ENCODE measurements at regions not wholly inside any gene's neighbourhood (a gene's known extent, or its start where the extent isn't known, plus 50 kb on each side); places are given as distances from the start of the nearest gene placed in this dataset.

GRCh38 chr3:124298301-124298700 lies 306.4 kb upstream of the ROPN1 start:
- no peak overlapping the region for H3K4me3 Mint-ChIP-seq
- no peak for ATAC-seq
- H3K36me3 Mint-ChIP-seq = no peaks in the 10 kb centered on the region
- peaks cover 1% of the 10 kb centered on the region for H3K9me3 Mint-ChIP-seq
- H3K4me1 Mint-ChIP-seq = no peaks in the 10 kb centered on the region
- no peak for DNase-seq (ENCODE audit: low spot score in 2 of 2)
- no peak overlapping the region for H3K27ac Mint-ChIP-seq

DNA sequence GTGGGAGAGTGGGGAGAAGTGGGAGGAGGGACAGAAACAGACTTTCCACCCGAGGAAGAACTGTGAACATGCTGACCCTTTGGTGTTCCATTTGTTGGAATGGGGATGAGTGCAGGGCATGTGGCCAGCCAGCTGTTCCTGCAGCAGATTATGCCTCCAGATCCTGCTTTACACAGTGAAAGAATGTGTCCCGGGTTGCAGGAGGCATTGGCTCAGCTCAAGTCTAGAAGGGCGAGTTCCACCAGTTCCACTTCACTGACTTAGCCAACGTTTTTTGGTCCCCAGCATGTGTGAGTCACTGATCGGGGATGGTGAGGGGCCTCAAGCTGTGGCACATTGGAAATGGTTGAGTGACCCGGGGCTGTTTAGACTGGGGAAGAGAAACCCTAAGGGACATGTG lies 307.0 kb upstream of the ROPN1 start:
- no peak for DNase-seq (ENCODE audit: low spot score in 2 of 2)
- no peak overlapping the region for H3K4me3 Mint-ChIP-seq
- no peak for ATAC-seq
- peaks cover 4% of the 10 kb centered on the region for H3K9me3 Mint-ChIP-seq
- H3K36me3 Mint-ChIP-seq = no peaks in the 10 kb centered on the region
- no peak overlapping the region for H3K27ac Mint-ChIP-seq
- no peaks in the 10 kb centered on the region for H3K4me1 Mint-ChIP-seq

- H3K4me1 Mint-ChIP-seq = no peaks in the 10 kb centered on the region
- H3K4me3 Mint-ChIP-seq = no peak overlapping the region
- no peaks in the 10 kb centered on the region for H3K36me3 Mint-ChIP-seq
- no peak overlapping the region for H3K27ac Mint-ChIP-seq
- ATAC-seq (no peak), DNase-seq (ENCODE audit: low spot score in 2 of 2) (no peak)
- H3K9me3 Mint-ChIP-seq = peaks cover 4% of the 10 kb centered on the region
Observed at GRCh38 chr3:124299831-124300230, 307.9 kb upstream of the ROPN1 start.

DNA sequence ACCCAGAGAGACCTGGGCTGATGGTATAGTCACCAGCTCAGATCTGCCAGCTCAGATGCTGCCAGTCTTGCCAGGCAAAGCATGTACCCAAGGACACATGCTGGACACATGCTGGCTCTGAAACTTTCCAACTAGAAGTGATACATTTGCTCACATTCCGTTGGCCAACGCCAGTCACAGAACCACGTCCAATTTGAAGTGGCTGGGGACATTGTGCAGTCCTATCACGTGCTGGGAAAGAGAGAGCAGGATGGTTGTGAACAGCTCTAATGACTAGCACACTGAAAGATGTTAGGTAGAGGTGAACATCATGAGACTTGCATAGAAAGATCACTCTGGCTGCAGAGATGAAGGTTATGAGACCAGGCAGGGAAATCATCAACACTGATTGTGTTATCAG lies 308.5 kb upstream of the ROPN1 start:
- Mint-ChIP-seq H3K36me3 (no peaks in the 10 kb centered on the region), H3K9me3 (peaks cover 4% of the 10 kb centered on the region), H3K27ac (no peak overlapping the region), H3K4me1 (no peaks in the 10 kb centered on the region), H3K4me3 (no peak overlapping the region)
- DNase-seq (ENCODE audit: low spot score in 2 of 2) = no peak
- peak; percentile 32 for ATAC-seq

DNA sequence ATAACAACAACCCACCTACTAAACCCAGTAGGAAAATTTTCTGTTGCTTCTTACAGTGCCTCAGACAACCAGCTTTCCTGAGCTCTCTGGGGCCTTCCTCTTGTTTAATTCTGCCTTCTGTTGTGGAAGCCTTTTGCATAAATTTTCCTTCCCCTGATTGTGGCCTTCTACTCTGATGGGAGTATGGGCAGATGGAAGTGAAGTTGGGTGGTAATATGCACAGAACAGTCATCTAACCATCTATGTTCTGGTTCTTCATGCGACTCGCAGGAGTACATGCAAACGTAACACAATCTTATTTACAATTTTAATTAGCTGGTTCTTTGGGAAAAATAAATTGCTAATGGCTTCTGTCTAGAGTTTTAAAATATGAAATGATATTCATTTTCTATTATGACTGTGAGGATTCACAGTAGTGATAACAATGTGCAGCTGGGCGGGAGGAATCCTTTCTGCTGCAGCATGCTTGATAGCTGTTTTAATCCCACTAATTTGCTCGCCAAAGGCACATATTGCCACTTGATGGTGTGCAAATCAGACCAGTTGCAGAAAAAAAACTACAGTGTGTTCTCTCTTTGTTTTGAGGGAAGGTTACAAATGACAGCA lies 311.5 kb upstream of the ROPN1 start:
- no peak for ATAC-seq

GRCh38 chr3:124306665-124307064 lies 314.7 kb upstream of the ROPN1 start:
- H3K9me3 Mint-ChIP-seq = peaks cover 19% of the 10 kb centered on the region
- ATAC-seq = no peak
- no peaks in the 10 kb centered on the region for H3K36me3 Mint-ChIP-seq
- H3K4me1 Mint-ChIP-seq = no peaks in the 10 kb centered on the region
- no peak for DNase-seq (ENCODE audit: low spot score in 2 of 2)
- no peak overlapping the region for H3K27ac Mint-ChIP-seq
- no peak overlapping the region for H3K4me3 Mint-ChIP-seq

More for the DNA sequence above, 311.5 kb upstream of the ROPN1 start:
- Mint-ChIP-seq H3K9me3 (peaks cover 16% of the 10 kb centered on the region), H3K4me3 (no peak overlapping the region), H3K27ac (no peak overlapping the region), H3K4me1 (no peaks in the 10 kb centered on the region), H3K36me3 (no peaks in the 10 kb centered on the region)
- no peak for DNase-seq (ENCODE audit: low spot score in 2 of 2)

GRCh38 chr3:124313621-124314020 lies 321.7 kb upstream of the ROPN1 start:
- Mint-ChIP-seq H3K36me3 (no peaks in the 10 kb centered on the region), H3K4me3 (no peak overlapping the region), H3K9me3 (peaks cover under 1% of the 10 kb centered on the region), H3K27ac (no peak overlapping the region), H3K4me1 (no peaks in the 10 kb centered on the region)
- ATAC-seq = no peak
- DNase-seq (ENCODE audit: low spot score in 2 of 2) = no peak

DNA sequence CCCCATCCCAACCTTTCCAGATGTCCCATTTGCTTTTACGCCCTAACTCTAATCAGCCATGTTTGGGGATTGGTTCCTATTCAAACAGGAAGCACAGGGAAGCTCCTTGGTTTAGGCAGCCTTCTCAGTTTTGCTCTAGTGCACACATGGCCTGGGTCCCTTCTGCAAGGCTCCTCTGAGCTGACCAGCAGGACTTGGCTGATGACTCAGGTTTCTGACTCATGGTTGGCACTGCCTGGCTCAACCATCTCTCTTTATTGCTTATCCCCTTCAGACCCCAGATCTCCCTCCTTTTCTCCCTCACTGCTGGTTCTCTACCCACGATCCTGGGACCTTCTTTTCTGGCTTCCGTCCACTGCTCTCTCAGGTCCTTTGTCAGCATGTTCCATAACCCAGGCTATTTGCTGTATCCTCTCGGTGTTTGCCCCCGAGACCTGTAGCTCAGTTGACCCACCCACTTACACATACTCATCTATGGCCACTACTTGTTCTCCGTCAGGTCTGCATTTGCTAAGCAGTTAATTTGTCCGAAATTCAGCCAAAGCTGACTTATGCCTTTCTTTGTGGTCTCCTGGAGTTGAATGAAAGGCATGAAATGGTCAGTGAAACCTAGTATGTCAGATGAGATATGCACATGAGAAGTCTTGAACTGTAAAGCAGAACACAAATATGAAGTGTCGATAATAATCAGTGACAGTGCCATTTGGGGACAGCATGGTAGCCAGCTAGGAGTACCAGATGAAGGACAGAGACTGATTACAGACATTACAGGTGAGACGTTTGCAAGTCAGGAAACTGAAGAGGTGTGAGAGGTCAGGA lies 323.5 kb upstream of the ROPN1 start:
- Mint-ChIP-seq H3K9me3 (no peaks in the 10 kb centered on the region), H3K4me3 (no peak overlapping the region), H3K4me1 (no peaks in the 10 kb centered on the region), H3K27ac (no peak overlapping the region), H3K36me3 (no peaks in the 10 kb centered on the region)
- ATAC-seq = no peak
- no peak for DNase-seq (ENCODE audit: low spot score in 2 of 2)

GRCh38 chr3:124316034-124316287 lies 324.0 kb upstream of the ROPN1 start:
- ATAC-seq = no peak
- DNase-seq (ENCODE audit: low spot score in 2 of 2) = no peak
- H3K4me1 Mint-ChIP-seq = no peaks in the 10 kb centered on the region
- no peak overlapping the region for H3K27ac Mint-ChIP-seq
- no peaks in the 10 kb centered on the region for H3K9me3 Mint-ChIP-seq
- no peaks in the 10 kb centered on the region for H3K36me3 Mint-ChIP-seq
- H3K4me3 Mint-ChIP-seq = no peak overlapping the region

DNA sequence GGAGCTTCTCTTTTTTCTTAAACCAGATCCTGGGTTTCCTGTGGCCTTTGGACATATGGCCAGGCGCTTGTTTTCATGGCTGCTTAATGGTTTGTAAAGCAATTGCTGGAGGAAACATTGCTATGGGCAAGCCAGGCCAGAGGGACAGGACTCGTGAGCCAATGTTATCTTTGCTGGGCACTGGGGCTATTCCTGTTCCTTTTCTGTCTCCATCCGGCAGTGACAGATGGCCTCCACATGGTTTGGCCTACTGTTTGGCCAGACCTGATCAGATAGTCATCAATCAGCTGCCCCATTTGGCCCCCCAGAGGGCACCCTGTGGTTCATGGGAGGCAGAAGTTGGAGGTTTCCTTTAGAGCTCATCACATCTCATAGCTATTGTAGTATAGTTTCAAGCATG lies 326.1 kb upstream of the ROPN1 start:
- DNase-seq (ENCODE audit: low spot score in 2 of 2) = no peak
- H3K4me1 Mint-ChIP-seq = no peaks in the 10 kb centered on the region
- H3K36me3 Mint-ChIP-seq = no peaks in the 10 kb centered on the region
- no peak for ATAC-seq
- no peak overlapping the region for H3K4me3 Mint-ChIP-seq
- no peak overlapping the region for H3K27ac Mint-ChIP-seq
- H3K9me3 Mint-ChIP-seq = no peaks in the 10 kb centered on the region

DNA sequence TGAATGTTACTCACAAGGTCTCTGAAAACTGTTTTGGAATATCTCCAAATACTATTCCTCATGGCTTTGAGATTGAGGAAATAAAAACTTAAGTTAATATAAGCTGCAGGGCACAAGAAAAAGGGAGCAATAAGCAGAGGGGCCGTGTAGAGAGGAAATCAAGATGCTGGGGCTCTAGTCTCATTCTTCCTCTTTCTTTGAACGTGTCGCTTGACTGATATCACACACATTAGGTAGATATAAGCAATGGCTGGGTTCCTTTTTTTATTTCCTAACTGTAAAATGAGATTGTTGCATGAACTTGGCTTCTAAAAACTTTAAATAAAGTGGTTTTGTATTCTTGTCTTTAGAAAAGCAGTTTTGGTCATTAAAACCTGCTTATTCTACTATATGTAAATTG lies 326.7 kb upstream of the ROPN1 start:
- no peak overlapping the region for H3K4me3 Mint-ChIP-seq
- DNase-seq (ENCODE audit: low spot score in 2 of 2) (no peak), ATAC-seq (no peak)
- no peaks in the 10 kb centered on the region for H3K4me1 Mint-ChIP-seq
- H3K9me3 Mint-ChIP-seq = no peaks in the 10 kb centered on the region
- H3K36me3 Mint-ChIP-seq = no peaks in the 10 kb centered on the region
- no peak overlapping the region for H3K27ac Mint-ChIP-seq

GRCh38 chr3:124320976-124321375 lies 329.1 kb upstream of the ROPN1 start:
- no peaks in the 10 kb centered on the region for H3K4me1 Mint-ChIP-seq
- H3K4me3 Mint-ChIP-seq = no peak overlapping the region
- DNase-seq (ENCODE audit: low spot score in 2 of 2) = no peak
- H3K27ac Mint-ChIP-seq = no peak overlapping the region
- H3K36me3 Mint-ChIP-seq = no peaks in the 10 kb centered on the region
- no peak for ATAC-seq
- H3K9me3 Mint-ChIP-seq = no peaks in the 10 kb centered on the region

GRCh38 chr3:124322309-124322880 lies 330.5 kb upstream of the ROPN1 start:
- Mint-ChIP-seq H3K9me3 (no peaks in the 10 kb centered on the region), H3K27ac (no peak overlapping the region), H3K4me1 (no peaks in the 10 kb centered on the region), H3K4me3 (no peak overlapping the region), H3K36me3 (no peaks in the 10 kb centered on the region)
- no peak for DNase-seq (ENCODE audit: low spot score in 2 of 2)
- ATAC-seq = no peak

DNA sequence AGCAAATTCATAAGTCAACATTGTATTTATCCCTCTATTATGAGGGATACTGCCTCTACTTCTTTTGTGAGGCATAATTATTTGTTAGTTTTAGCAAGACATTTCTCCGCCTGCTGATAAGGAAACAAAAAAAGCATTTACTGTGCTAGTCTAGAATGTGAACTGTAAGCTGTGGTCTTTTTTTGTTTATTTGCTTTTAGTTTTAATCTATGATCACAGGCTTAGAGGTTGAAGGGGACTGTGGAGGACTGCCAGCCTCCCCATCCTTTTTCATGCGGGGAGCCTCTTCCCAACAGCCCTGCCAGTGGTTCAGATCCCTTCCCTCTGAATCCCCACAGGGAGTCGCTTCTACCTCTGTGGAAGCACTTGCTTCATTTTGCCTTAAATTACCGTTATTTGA lies 331.0 kb upstream of the ROPN1 start:
- Mint-ChIP-seq H3K4me1 (no peaks in the 10 kb centered on the region), H3K27ac (no peak overlapping the region), H3K9me3 (no peaks in the 10 kb centered on the region), H3K36me3 (no peaks in the 10 kb centered on the region), H3K4me3 (no peak overlapping the region)
- no peak for ATAC-seq
- no peak for DNase-seq (ENCODE audit: low spot score in 2 of 2)

DNA sequence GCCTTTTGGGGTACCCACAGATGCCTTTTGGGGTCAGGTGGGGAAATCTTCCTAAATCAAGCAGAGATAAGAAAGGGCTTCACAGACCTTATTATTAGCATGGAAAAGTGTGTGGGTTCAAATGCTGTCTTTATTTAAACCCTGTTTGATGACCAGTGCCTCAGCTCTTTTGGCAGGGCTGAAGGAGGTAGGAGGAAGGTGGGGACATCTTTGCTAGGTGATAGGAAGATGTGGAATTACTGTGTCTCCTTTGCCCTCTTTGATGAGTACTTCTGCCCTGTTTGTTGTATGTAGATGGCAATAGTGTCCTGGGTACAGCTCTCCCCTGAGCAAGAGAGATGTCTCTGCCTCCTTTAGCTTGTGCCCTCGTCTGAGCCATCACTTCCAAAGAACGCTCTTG lies 333.3 kb upstream of the ROPN1 start:
- Mint-ChIP-seq H3K4me3 (no peak overlapping the region), H3K36me3 (no peaks in the 10 kb centered on the region), H3K9me3 (no peaks in the 10 kb centered on the region), H3K4me1 (no peaks in the 10 kb centered on the region), H3K27ac (no peak overlapping the region)
- DNase-seq (ENCODE audit: low spot score in 2 of 2) (no peak), ATAC-seq (no peak)

- no peaks in the 10 kb centered on the region for H3K4me1 Mint-ChIP-seq
- DNase-seq (ENCODE audit: low spot score in 2 of 2) (no peak), ATAC-seq (no peak)
- no peak overlapping the region for H3K27ac Mint-ChIP-seq
- no peak overlapping the region for H3K4me3 Mint-ChIP-seq
- no peaks in the 10 kb centered on the region for H3K36me3 Mint-ChIP-seq
- H3K9me3 Mint-ChIP-seq = no peaks in the 10 kb centered on the region
Observed at GRCh38 chr3:124329723-124330122, 337.8 kb upstream of the ROPN1 start.

Measured in stimulated activated effector memory CD8-positive, alpha-beta T cell treated with anti-CD3 and anti-CD28 coated beads, Interleukin-12 subunit alpha, Interleukin-12 subunit beta, amount 100 ng/mL, for 72 hours (primary cell).